ENCODE measurements at regions not wholly inside any gene's neighbourhood (a gene's known extent, or its start where the extent isn't known, plus 50 kb on each side); places are given as distances from the start of the nearest gene placed in this dataset.

DNA sequence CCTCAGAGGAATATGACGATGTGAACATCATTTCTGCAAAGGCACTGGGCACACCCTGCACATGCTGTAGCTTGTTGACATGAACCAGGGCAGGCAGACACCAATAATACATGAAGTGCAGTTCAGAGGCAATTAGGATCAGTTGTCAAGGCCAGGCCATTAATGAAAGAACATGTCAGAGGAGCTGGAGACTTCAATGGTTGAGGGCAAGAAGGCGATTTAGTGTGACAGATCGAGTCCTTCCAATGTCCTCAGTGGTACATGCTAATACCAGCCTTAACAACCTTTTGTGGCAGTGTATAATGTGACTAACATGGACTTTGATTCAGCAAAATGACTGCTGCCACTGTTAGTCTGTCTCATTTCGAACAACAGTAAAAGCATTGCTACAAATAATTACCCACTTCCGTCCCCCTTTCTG is 205.2 kb upstream of the NANOGP8 start:
- H3K9me2 ChIP-seq (replicated peaks; ENCODE audit: insufficient read depth): no peaks in the 10 kb centered on the region
- H3K36me3 ChIP-seq (replicated peaks; ENCODE audit: insufficient read depth, low read depth): no peaks in the 10 kb centered on the region
- H3K9me3 ChIP-seq (ENCODE audit: low read depth): no peaks in the 10 kb centered on the region
- TF ChIP-seq, protein P1, sequence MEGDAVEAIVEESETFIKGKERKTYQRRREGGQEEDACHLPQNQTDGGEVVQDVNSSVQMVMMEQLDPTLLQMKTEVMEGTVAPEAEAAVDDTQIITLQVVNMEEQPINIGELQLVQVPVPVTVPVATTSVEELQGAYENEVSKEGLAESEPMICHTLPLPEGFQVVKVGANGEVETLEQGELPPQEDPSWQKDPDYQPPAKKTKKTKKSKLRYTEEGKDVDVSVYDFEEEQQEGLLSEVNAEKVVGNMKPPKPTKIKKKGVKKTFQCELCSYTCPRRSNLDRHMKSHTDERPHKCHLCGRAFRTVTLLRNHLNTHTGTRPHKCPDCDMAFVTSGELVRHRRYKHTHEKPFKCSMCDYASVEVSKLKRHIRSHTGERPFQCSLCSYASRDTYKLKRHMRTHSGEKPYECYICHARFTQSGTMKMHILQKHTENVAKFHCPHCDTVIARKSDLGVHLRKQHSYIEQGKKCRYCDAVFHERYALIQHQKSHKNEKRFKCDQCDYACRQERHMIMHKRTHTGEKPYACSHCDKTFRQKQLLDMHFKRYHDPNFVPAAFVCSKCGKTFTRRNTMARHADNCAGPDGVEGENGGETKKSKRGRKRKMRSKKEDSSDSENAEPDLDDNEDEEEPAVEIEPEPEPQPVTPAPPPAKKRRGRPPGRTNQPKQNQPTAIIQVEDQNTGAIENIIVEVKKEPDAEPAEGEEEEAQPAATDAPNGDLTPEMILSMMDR (IDR thresholded peaks at IDR 0.05; ENCODE audit: poor library complexity): no peak
- TF ChIP-seq EZH2phosphoT487 (IDR thresholded peaks at IDR 0.05; ENCODE audit: low read depth, severe bottlenecking, unreplicated experiment) (no peak), EZH2 (IDR thresholded peaks at IDR 0.05; ENCODE audit: borderline replicate concordance) (no peak)
- no peak overlapping the region for H3K27ac ChIP-seq
- no peaks in the 10 kb centered on the region for H4K20me1 ChIP-seq (ENCODE audit: insufficient read depth, poor library complexity, severe bottlenecking)
- H3K4me1 ChIP-seq (ENCODE audit: insufficient read depth): peaks cover 16% of the 10 kb centered on the region
- H3K79me2 ChIP-seq: no peaks in the 10 kb centered on the region
- H3K27me3 ChIP-seq: no peaks in the 10 kb centered on the region
- no peak overlapping the region for H2AFZ ChIP-seq
- H3K4me2 ChIP-seq: no peak overlapping the region
- WGBS (ENCODE audit: low lambda C conversion rate, missing lambda C conversion rate): 75% methylated on average over 5 of the region's 5 CpGs
- no peak for DNase-seq (ENCODE audit: low spot score)
- no peak overlapping the region for H3K4me3 ChIP-seq

DNA sequence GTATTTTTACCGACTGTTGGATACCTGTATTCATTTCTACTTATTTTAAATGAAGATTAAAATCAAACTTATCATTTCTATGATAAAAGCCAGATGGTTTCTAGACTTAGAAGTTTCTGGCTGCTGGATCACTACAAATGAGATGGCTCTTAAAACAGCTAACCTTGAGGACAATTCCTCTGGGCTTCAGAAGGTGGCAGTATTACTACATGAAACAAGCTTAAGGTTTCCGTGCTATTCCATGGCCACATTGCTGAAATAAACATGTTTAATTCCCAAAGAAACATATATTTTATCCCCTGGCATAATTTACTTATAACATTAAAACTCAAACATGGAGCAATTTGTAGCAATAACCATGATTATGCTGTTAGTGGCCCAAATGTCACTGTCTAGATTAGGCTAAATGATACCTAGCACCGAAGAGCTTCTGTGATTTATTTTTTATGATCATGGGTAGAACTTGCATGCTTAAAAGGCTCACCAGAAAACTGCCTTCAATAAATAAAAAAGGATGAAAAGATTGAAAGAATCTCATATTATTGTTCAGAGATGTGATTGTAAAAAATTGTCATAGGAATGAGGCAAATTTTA is 204.0 kb upstream of the NANOGP8 start:
- Histone ChIP-seq H3K9me2 (replicated peaks; ENCODE audit: insufficient read depth) (no peaks in the 10 kb centered on the region), H3K36me3 (replicated peaks; ENCODE audit: insufficient read depth, low read depth) (no peaks in the 10 kb centered on the region), H3K79me2 (no peaks in the 10 kb centered on the region), H4K20me1 (ENCODE audit: insufficient read depth, poor library complexity, severe bottlenecking) (no peaks in the 10 kb centered on the region), H3K4me1 (ENCODE audit: insufficient read depth) (peaks cover 16% of the 10 kb centered on the region), H2AFZ (no peak overlapping the region), H3K9me3 (ENCODE audit: low read depth) (no peaks in the 10 kb centered on the region), H3K4me2 (no peak overlapping the region), H3K4me3 (no peak overlapping the region), H3K27me3 (no peaks in the 10 kb centered on the region), H3K27ac (no peak overlapping the region)
- 23% methylated on average over 3 of the region's 3 CpGs for WGBS (ENCODE audit: low lambda C conversion rate, missing lambda C conversion rate)
- peak; percentile 75 for DNase-seq (ENCODE audit: low spot score)
- TF ChIP-seq EZH2 (IDR thresholded peaks at IDR 0.05; ENCODE audit: borderline replicate concordance): no peak
- TF ChIP-seq, protein P1 (IDR thresholded peaks at IDR 0.05; ENCODE audit: poor library complexity): peak; percentile 86

DNA sequence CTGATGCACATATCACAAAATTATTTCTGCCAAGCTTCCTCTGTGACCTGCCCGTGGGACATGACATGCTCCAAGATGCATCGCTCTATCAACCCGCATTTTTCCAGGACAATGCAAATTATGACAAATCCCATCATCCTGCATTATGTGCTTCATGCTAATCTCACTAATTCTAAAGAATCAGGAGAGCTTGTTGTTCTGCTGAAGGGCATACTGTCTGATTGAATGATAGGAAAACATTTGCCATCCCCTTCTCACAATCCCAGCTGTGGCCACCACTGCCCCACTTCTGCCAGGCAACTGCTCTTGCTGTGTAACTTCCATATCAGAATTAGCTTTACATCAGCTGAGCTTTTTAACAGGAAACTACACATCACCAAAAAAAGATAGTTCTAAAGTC is 203.5 kb upstream of the NANOGP8 start:
- no peak overlapping the region for H2AFZ ChIP-seq
- H3K27ac ChIP-seq: no peak overlapping the region
- H3K9me2 ChIP-seq (replicated peaks; ENCODE audit: insufficient read depth): no peaks in the 10 kb centered on the region
- H3K4me2 ChIP-seq: no peak overlapping the region
- no peaks in the 10 kb centered on the region for H3K27me3 ChIP-seq
- WGBS (ENCODE audit: low lambda C conversion rate, missing lambda C conversion rate): 81% methylated on average over 3 of the region's 3 CpGs
- no peaks in the 10 kb centered on the region for H4K20me1 ChIP-seq (ENCODE audit: insufficient read depth, poor library complexity, severe bottlenecking)
- DNase-seq (ENCODE audit: low spot score): no peak
- TF ChIP-seq, protein P1 (IDR thresholded peaks at IDR 0.05; ENCODE audit: poor library complexity): no peak
- TF ChIP-seq EZH2 (IDR thresholded peaks at IDR 0.05; ENCODE audit: borderline replicate concordance) (no peak), EZH2phosphoT487 (IDR thresholded peaks at IDR 0.05; ENCODE audit: low read depth, severe bottlenecking, unreplicated experiment) (no peak)
- no peaks in the 10 kb centered on the region for H3K79me2 ChIP-seq
- no peak overlapping the region for H3K4me3 ChIP-seq
- no peaks in the 10 kb centered on the region for H3K9me3 ChIP-seq (ENCODE audit: low read depth)
- no peaks in the 10 kb centered on the region for H3K36me3 ChIP-seq (replicated peaks; ENCODE audit: insufficient read depth, low read depth)
- H3K4me1 ChIP-seq (ENCODE audit: insufficient read depth): peaks cover 16% of the 10 kb centered on the region

DNA sequence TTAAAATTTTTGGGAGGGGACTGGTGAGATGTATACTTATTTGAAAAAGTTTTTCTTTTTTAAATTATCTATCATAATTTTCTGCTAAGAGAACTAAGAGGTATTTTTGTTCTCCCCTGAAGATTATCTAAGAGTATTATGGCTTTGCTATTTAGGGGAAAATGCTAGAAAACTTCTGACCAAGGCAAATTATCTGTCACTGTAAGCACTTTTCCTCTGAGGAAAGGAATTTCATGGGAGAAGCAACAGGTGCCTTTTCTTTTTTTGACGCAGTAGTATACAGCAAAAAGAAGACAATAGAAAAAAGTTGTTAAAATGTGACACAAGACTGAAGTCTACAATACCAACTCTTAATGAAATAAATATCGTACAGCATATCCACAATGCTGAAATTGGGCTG is 201.6 kb upstream of the NANOGP8 start:
- TF ChIP-seq EZH2 (IDR thresholded peaks at IDR 0.05; ENCODE audit: borderline replicate concordance): no peak
- TF ChIP-seq, protein P1 (IDR thresholded peaks at IDR 0.05; ENCODE audit: poor library complexity): no peak
- no peak for TF ChIP-seq EZH2phosphoT487 (IDR thresholded peaks at IDR 0.05; ENCODE audit: low read depth, severe bottlenecking, unreplicated experiment)
- Histone ChIP-seq H3K27ac (no peak overlapping the region), H3K4me1 (ENCODE audit: insufficient read depth) (peaks cover 9% of the 10 kb centered on the region), H3K36me3 (replicated peaks; ENCODE audit: insufficient read depth, low read depth) (no peaks in the 10 kb centered on the region), H4K20me1 (ENCODE audit: insufficient read depth, poor library complexity, severe bottlenecking) (no peaks in the 10 kb centered on the region), H3K79me2 (no peaks in the 10 kb centered on the region), H2AFZ (no peak overlapping the region), H3K27me3 (no peaks in the 10 kb centered on the region), H3K4me3 (no peak overlapping the region), H3K9me3 (ENCODE audit: low read depth) (no peaks in the 10 kb centered on the region), H3K9me2 (replicated peaks; ENCODE audit: insufficient read depth) (no peaks in the 10 kb centered on the region), H3K4me2 (no peak overlapping the region)
- 92% methylated on average over 2 of the region's 2 CpGs for WGBS (ENCODE audit: low lambda C conversion rate, missing lambda C conversion rate)
- no peak for DNase-seq (ENCODE audit: low spot score)
